Sigmoid colon (tissue), 4 donors: ENCODE measurements at regions not wholly inside any gene's neighbourhood (a gene's known extent, or its start where the extent isn't known, plus 50 kb on each side); places are given as distances from the start of the nearest gene placed in this dataset.

ENCODE experiments used
- CTCF ChIP-seq, 4 experiments: fragments of 450-650 bp in 3 of 4; fragments of 200-600 bp in 1 of 4; IDR thresholded peaks; one replicate each; pipeline ENCODE4 v1.5.1; 2016 to 2019; ENCODE audit warnings: antibody characterized with exemption in 4 of 4, mild to moderate bottlenecking in 3 of 4, moderate library complexity in 2 of 4
- EP300 ChIP-seq, 4 donors: sonication (generic); formaldehyde crosslinking; IDR thresholded peaks; one replicate each; pipeline ENCODE4 v1.6.1; 2017; ENCODE audit warnings: antibody characterized with exemption in 4 of 4
- POLR2A ChIP-seq, 2 donors: fragments of 450-650 bp; IDR thresholded peaks; one replicate each; pipeline ENCODE4 v1.6.1; 2016; ENCODE audit warnings: antibody characterized with exemption in 2 of 2, mild to moderate bottlenecking in 2 of 2, moderate library complexity in 2 of 2
- POLR2AphosphoS5 ChIP-seq, 4 donors: sonication (generic); formaldehyde crosslinking; IDR thresholded peaks; one replicate each; pipeline ENCODE4 v1.6.1; 2017; ENCODE audit warnings: antibody characterized with exemption in 4 of 4

DNA sequence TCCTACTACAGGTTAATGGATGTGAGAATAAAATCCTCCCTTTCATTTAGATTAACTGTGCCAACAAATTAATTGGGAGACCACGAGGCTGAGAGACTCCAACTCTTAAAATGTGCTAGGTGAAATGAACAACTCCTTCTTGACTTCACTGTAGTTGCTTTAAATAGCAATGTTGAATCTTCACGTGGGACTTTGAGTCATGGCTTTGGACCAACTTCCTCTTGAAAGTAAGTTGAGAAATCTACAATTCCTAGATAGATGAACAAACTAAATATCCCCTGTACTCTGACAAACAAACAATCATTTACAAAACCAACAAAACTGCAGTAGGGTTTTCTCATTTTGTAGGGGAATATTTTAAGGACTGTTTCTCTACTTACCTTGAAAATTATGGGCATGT is 291.9 kb upstream of the SPRED2 start:
- TF ChIP-seq POLR2AphosphoS5 (IDR thresholded peaks at IDR 0.05) = no peak
- no peak for TF ChIP-seq CTCF (IDR thresholded peaks at IDR 0.05)
- TF ChIP-seq POLR2A (IDR thresholded peaks at IDR 0.05) = no peak
- no peak for TF ChIP-seq EP300 (IDR thresholded peaks at IDR 0.05)
